ENCODE measurements at regions not wholly inside any gene's neighbourhood (a gene's known extent, or its start where the extent isn't known, plus 50 kb on each side); places are given as distances from the start of the nearest gene placed in this dataset.

DNA sequence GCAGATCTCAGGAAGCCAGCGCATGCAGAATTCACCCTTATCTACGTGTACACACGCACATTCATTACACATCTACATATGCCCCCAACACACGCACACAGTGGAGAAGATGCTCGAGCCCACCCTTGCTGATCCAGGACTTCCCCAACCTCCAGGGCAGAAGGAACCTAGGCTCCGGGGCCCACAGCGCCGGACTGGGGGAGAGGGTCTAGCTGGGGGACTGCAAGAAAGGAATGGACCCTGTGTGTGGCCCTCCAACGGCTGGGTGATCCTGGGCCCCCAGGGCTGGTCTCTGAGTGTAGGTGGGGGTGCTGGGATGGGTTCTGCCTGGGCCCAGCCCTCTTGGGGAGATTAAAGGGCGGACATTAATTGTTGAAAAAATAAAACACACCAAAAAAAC is 128.1 kb upstream of the C14orf180 start:
- Histone ChIP-seq H3K4me1 (ENCODE audit: control insufficient read depth in 2 of 2, insufficient read depth in 2 of 2, low read length in 2 of 2) (no peaks in the 10 kb centered on the region), H3K9ac (ENCODE audit: low read length) (no peak overlapping the region), H3K9me3 (ENCODE audit: control extremely low read depth in 1 of 3, control insufficient read depth in 2 of 3, insufficient read depth in 1 of 3, low read length in 2 of 3) (peaks cover 0 to 11% (median 9%) of the 10 kb centered on the region in 3 donors), H3K4me3 (ENCODE audit: control extremely low read depth in 1 of 5, extremely low read depth in 1 of 5, insufficient read depth in 1 of 5, low read depth in 2 of 5, low read length in 4 of 5) (no peak overlapping the region), H3K36me3 (replicated peaks in 1 of 2; ENCODE audit: control extremely low read depth in 1 of 2, control insufficient read depth in 1 of 2, extremely low read depth in 1 of 2, insufficient read depth in 2 of 2, low read length in 1 of 2) (no peaks in the 10 kb centered on the region), H3K79me2 (ENCODE audit: control insufficient read depth, insufficient read depth, low read length) (no peaks in the 10 kb centered on the region), H3K27me3 (replicated peaks in 1 of 4; ENCODE audit: control extremely low read depth in 1 of 4, control insufficient read depth in 3 of 4, insufficient read depth in 4 of 4, low read length in 3 of 4) (peaks cover 0 to 17% (median 14%) of the 10 kb centered on the region in 4 experiments), H4K20me1 (ENCODE audit: control insufficient read depth, insufficient read depth, low read length, poor library complexity, severe bottlenecking) (no peaks in the 10 kb centered on the region), H3K4me2 (replicated peaks; ENCODE audit: low read depth, low read length, poor library complexity, severe bottlenecking) (no peak overlapping the region), H2AFZ (ENCODE audit: insufficient read depth, low read depth, low read length, poor library complexity, severe bottlenecking) (no peak overlapping the region), H3K27ac (ENCODE audit: low read length in 2 of 2) (no peak overlapping the region)
- no peak overlapping the region for H3K4me3 Mint-ChIP-seq
- no peaks in the 10 kb centered on the region for H3K4me1 Mint-ChIP-seq
- H3K27ac Mint-ChIP-seq: no peak overlapping the region
- POLR2A ChIA-PET: no interaction called here
- 88% methylated on average over 7 of the region's 10 CpGs for WGBS (ENCODE audit: insufficient coverage)
- intact Hi-C loops (cut with micrococcal nuclease): no loop called here
- H3K9me3 Mint-ChIP-seq (ENCODE audit: insufficient read depth): peaks cover 3% of the 10 kb centered on the region
- H3K27me3 Mint-ChIP-seq: peaks cover 63% of the 10 kb centered on the region
- DNase-seq (no peak), ATAC-seq (ENCODE audit: low read depth) (no peak)
- CTCF ChIA-PET: no interaction called here
- no peak for TF ChIP-seq EZH2 (IDR thresholded peaks at IDR 0.05; ENCODE audit: borderline replicate concordance, insufficient read depth, low read depth, low read length, poor library complexity, severe bottlenecking)
- TF ChIP-seq, protein P1, sequence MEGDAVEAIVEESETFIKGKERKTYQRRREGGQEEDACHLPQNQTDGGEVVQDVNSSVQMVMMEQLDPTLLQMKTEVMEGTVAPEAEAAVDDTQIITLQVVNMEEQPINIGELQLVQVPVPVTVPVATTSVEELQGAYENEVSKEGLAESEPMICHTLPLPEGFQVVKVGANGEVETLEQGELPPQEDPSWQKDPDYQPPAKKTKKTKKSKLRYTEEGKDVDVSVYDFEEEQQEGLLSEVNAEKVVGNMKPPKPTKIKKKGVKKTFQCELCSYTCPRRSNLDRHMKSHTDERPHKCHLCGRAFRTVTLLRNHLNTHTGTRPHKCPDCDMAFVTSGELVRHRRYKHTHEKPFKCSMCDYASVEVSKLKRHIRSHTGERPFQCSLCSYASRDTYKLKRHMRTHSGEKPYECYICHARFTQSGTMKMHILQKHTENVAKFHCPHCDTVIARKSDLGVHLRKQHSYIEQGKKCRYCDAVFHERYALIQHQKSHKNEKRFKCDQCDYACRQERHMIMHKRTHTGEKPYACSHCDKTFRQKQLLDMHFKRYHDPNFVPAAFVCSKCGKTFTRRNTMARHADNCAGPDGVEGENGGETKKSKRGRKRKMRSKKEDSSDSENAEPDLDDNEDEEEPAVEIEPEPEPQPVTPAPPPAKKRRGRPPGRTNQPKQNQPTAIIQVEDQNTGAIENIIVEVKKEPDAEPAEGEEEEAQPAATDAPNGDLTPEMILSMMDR (IDR thresholded peaks at IDR 0.05): no peak

DNA sequence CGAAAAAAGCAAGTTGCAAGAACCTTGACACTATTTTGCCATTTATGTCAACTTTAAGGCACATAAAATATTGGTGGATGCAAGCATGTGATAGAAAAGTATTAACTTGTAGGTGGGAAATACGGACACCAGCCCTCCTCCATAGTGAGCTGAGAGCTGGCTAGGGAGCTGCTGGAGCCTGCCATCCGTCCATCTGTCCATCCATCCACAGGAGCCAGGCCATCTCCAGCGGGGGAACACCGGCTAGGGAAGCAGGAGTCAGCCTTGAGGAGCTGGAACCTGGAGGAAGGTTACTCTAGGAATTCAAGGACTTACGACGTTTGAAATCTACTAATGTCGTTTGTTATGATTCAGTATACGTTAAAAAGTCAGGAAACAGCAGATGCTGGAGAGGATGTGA is 120.7 kb upstream of the C14orf180 start:
- intact Hi-C loops (cut with micrococcal nuclease): no loop called here

More for the DNA sequence above, 120.7 kb upstream of the C14orf180 start:
- Mint-ChIP-seq H3K4me3 (no peak overlapping the region), H3K9me3 (ENCODE audit: insufficient read depth) (no peaks in the 10 kb centered on the region), H3K4me1 (peaks cover 11% of the 10 kb centered on the region), H3K27ac (no peak overlapping the region), H3K27me3 (peaks cover 67% of the 10 kb centered on the region)
- no peak for DNase-seq
- H2AFZ ChIP-seq (ENCODE audit: insufficient read depth, low read depth, low read length, poor library complexity, severe bottlenecking): no peak overlapping the region
- H3K9ac ChIP-seq (ENCODE audit: low read length): no peak overlapping the region
- POLR2A ChIA-PET: no interaction called here
- peaks cover 0 to 4% (median 0%) of the 10 kb centered on the region in 3 donors for H3K9me3 ChIP-seq (ENCODE audit: control extremely low read depth in 1 of 3, control insufficient read depth in 2 of 3, insufficient read depth in 1 of 3, low read length in 2 of 3)
- peaks cover 0 to 28% (median 13%) of the 10 kb centered on the region in 4 experiments for H3K27me3 ChIP-seq (replicated peaks in 1 of 4; ENCODE audit: control extremely low read depth in 1 of 4, control insufficient read depth in 3 of 4, insufficient read depth in 4 of 4, low read length in 3 of 4)
- H3K4me3 ChIP-seq (ENCODE audit: control extremely low read depth in 1 of 5, extremely low read depth in 1 of 5, insufficient read depth in 1 of 5, low read depth in 2 of 5, low read length in 4 of 5): no peak overlapping the region
- H4K20me1 ChIP-seq (ENCODE audit: control insufficient read depth, insufficient read depth, low read length, poor library complexity, severe bottlenecking): no peaks in the 10 kb centered on the region
- H3K4me1 ChIP-seq (ENCODE audit: control insufficient read depth in 2 of 2, insufficient read depth in 2 of 2, low read length in 2 of 2): peaks cover 3% of the 10 kb centered on the region in 2 donors
- no peak overlapping the region for H3K27ac ChIP-seq (ENCODE audit: low read length in 2 of 2)
- CTCF ChIA-PET: no interaction called here
- 60% methylated on average over 3 of the region's 9 CpGs for WGBS (ENCODE audit: insufficient coverage)
- TF ChIP-seq EZH2 (IDR thresholded peaks at IDR 0.05; ENCODE audit: borderline replicate concordance, insufficient read depth, low read depth, low read length, poor library complexity, severe bottlenecking): no peak
- TF ChIP-seq, protein P1 (IDR thresholded peaks at IDR 0.05): no peak
- no peaks in the 10 kb centered on the region for H3K79me2 ChIP-seq (ENCODE audit: control insufficient read depth, insufficient read depth, low read length)
- H3K4me2 ChIP-seq (replicated peaks; ENCODE audit: low read depth, low read length, poor library complexity, severe bottlenecking): no peak overlapping the region
- ATAC-seq (ENCODE audit: low read depth): no peak
- no peaks in the 10 kb centered on the region for H3K36me3 ChIP-seq (replicated peaks in 1 of 2; ENCODE audit: control extremely low read depth in 1 of 2, control insufficient read depth in 1 of 2, extremely low read depth in 1 of 2, insufficient read depth in 2 of 2, low read length in 1 of 2)
